ENCODE measurements at regions not wholly inside any gene's neighbourhood (a gene's known extent, or its start where the extent isn't known, plus 50 kb on each side); places are given as distances from the start of the nearest gene placed in this dataset.
"Not testable (repeated sequence)": the region's sequence is repeated elsewhere in the genome, so short reads cannot be mapped to it uniquely, and the experiment has no call there.

DNA sequence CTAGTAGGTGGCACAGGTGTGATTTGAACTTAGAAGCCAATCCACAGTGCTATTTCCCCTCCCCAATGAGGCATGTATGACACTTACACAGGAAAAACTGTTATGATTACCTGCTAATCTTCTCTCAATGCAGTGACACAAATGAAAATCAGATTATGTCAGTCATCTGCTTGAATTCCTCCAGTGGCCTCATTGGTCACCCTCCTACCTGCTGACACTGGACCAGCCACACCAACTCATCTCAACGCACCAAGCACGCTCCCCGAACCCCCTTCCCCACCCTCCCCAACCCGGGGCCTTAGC, 82.2 kb upstream of the SEC11C start:
- in situ Hi-C loops (cut with MboI; ENCODE audit: low sequenced_read_pairs), result no loop called here

DNA sequence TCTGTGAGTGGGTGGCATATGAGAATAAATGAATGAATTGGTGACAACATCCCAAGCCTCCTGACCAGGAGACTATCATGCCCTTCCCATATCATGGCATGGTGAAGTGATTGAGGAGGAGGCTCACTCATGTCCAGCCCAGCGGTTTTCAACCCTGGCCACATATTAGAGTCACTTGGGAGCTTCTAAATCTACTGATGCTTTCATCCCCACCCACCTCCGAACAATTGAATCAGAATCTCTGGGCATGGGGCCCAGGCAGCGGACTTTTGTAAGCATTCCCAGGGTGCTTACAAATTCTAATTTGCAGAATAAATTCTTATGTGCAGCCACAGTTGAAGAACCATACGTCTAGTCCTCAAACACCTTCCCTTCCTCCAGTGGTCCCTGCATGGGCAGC, 81.7 kb upstream of the SEC11C start:
- in situ Hi-C loops (cut with MboI; ENCODE audit: low sequenced_read_pairs), result no loop called here

DNA sequence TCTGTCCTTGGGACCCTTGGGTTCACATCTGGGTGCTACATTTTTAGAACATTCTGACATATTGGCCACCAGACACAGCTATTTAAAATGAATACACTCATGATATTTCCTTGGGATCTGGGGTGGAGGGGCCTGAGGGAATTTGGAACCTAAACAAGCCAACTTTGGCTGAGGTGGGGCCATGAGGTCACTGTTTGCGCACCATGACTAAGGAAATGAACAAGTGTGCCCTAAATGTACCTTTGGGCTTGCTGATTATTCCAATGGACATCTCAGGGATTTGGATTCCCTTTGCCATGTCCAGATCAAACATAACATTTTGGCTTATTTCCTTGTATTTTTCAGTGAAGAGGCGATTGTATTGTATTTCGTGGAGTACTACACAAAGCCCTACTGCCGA, 80.5 kb upstream of the SEC11C start:
- in situ Hi-C loops (cut with MboI; ENCODE audit: low sequenced_read_pairs), result no loop called here

DNA sequence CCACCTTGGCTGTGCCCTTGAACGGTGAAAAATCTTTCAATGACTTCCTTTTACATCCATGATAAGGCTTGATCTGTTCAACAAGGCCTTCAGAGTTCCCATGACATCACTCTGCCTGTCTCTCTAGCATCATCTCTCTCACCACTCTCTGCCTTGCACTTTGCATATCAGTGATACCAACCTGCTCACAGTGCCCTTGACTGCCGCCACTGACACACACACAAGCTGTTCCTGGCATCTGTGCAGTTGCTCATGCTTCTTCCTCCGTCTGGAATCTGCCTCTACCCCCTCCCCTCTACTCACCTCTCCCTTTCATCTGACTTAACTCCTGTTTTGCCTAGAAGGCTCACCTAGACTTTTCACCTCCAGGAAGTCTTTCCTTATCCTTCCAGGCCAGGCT, 79.1 kb upstream of the SEC11C start:
- in situ Hi-C loops (cut with MboI; ENCODE audit: low sequenced_read_pairs), result loop anchor here (10.0 kb wide), 1 partner anchor 276 kb away; no protein-coding TSS in a partner anchor

DNA sequence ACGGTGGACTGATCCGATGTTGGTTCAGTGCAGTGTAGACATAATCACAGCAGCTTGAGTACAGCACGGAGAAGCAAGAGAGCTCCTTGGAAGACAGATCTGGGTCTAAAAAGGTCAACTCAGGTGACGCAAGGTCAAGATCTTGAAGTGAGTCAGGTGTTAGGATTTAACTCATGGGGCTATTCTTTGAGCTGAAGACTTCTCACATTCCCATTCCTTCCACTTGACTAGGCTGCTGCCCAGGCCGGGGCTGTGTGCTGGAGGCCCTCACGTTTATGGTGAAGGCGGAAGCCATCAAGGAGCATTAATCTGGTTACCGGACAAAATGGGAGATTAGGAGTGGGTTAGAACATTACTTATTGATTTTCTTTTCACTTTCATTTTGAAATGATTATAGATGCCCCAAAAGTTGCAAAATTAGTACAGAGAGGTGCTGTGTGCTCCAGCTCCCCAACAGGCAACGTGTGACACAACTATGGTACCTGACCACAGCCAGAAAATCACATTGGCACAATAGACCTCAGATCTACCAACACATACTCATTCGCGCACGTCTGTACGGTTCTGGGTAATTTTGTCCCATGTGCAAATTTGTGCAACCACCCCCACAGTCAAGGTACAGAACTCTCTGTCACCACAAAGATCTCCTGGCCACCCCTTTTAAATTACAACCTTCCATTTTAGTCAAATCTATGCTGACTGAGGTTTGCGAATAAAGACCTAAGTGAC, 77.6 kb upstream of the SEC11C start:
- in situ Hi-C loops (cut with MboI; ENCODE audit: low sequenced_read_pairs), result loop anchor here (10.0 kb wide), 1 partner anchor 277 kb away; no protein-coding TSS in a partner anchor

DNA sequence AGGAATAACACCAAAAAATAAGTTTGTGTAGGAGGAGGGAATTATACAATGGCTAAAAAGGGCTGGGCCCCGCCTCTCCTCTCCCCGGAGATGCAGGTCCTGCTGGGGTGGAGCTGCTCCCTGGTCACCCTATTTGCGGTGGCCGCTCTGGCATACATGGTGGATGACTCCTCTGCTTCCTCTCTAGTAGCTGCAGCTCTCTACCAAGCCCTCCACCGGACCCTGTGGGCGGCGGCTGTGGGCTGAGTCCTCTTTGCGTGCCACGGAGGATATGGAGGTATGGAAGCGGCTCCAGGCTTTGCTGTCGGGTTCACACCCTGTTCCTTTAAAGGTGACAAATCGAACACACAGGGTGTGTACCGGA, 77.1 kb upstream of the SEC11C start:
- in situ Hi-C loops (cut with MboI; ENCODE audit: low sequenced_read_pairs), result loop anchor here (10.0 kb wide), 1 partner anchor 278 kb away; no protein-coding TSS in a partner anchor

DNA sequence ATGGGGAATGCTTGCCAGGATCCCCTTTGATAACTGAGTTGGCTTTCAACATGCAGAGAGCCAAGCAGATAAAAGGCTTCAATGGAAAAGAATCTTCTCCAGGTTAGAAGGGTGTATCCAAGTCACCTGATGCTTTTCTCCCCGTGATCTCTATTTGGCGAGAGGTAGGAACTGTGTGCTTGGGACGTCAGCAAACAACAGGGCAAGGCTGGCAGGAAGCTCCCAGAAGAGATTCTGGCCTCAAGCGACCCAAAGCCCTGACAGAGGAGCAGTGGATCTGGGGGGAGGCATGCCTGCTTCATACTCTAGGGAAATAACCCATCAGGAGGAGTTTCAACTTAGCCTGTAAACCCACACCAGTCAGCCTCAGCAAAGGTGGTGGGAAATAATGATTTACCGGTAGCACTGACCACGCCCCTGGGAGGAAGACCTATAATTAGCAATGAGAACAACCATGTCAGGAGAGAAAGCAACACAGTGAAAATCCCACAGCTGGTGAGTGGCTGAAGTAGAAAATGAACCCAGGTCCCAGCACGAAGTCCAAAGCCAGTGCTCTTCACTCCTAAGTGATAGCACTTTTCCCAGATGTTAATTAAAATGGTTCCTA, 76.3 kb upstream of the SEC11C start:
- in situ Hi-C loops (cut with MboI; ENCODE audit: low sequenced_read_pairs), result loop anchor here (10.0 kb wide), 1 partner anchor 279 kb away; no protein-coding TSS in a partner anchor

DNA sequence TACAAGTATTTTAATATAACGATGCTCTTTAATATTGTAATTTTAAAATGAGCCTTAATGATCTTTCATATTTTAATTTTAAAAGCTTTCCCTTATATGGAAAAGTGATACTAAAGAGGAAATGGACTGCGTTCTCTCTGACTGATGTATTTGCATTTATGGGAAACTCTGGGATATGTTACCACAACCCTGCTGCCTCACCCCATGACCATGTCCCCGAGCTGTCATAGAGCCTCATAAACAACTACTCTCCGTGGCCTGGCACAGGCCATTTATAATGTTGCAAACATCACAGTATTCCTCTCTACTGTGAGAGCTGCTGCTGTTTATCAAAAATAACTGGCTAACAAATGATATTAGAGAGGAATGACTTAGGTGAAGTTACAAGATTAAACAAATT, 75.8 kb upstream of the SEC11C start:
- in situ Hi-C loops (cut with MboI; ENCODE audit: low sequenced_read_pairs), result loop anchor here (10.0 kb wide), 1 partner anchor 279 kb away; no protein-coding TSS in a partner anchor

DNA sequence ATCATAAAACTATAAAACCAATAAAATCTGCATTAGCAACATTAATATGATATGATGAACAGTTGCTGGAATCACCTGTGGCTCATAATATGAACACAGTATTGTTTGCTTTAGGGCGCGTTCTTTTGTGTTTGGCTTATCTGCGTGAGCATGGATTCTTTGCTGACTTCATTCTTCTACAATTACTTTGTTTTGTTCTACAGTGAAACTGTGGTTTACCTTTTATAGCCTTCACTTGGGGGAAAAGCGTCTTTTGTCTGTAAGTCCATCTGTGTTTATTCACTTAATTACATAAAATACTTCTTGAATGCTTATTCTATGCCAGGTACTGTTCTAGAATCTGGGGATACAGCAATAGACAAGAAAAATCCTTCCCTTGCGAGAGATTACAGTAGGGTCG, 74.0 kb upstream of the SEC11C start:
- in situ Hi-C loops (cut with MboI; ENCODE audit: low sequenced_read_pairs), result loop anchor here (10.0 kb wide), 1 partner anchor 281 kb away; no protein-coding TSS in a partner anchor

DNA sequence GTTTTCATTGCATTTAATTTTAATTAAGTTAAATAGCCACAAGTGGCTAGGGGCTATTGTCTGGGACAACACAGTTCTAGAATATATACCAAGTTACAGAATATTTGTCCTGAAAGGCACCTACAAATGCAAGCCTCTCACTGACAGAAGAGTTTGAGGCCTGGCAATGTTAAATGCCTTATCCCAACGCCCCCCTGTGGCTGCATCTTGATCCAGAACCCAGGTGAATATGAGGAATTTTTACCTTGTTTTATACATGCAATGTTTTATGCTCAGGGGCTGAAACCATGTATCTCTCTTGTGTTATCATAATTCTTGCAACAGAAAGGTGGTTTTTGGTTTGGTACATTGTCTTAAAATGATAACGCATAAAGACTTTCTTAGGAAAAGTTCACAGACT, 71.8 kb upstream of the SEC11C start:
- in situ Hi-C loops (cut with MboI; ENCODE audit: low sequenced_read_pairs), result loop anchor here (10.0 kb wide), 1 partner anchor 283 kb away; no protein-coding TSS in a partner anchor

DNA sequence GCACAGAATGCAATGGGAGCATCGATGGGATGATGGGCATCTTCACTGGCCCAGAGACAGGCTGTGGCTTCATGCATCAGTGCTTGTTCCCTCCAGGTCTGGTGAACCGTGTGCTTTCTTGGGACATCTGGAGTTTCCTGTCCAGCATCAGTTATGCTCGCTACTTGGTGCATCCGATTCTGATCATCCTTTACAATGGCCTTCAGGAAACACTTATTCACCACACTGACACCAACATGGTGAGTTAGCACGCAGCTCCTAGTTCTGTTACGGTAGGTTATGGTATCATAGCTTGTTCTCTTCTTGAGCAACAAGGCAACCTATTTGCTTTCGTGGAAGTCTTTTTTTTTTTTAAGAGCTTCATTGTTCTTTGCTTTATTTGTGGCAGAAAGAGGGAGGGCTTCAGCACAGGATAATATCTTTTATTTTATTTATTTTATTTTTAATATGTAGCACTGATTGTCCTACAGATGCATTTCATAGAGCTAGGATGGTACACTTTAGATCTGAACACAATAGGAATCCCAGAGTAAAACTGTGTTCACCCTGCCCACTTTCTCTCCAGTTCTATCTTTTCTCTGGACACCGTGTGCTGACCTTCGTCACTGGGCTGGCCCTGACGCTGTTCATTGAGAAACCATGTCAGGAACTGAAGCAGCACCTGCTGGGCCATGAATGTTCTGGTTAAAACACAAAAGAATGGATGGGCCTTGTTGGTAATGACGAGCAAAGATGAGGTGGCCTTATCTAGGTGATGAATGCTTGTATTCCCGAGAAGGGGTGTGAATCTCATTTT, 71.2 kb upstream of the SEC11C start:
- in situ Hi-C loops (cut with MboI; ENCODE audit: low sequenced_read_pairs), result loop anchor here (10.0 kb wide), 1 partner anchor 284 kb away; no protein-coding TSS in a partner anchor

DNA sequence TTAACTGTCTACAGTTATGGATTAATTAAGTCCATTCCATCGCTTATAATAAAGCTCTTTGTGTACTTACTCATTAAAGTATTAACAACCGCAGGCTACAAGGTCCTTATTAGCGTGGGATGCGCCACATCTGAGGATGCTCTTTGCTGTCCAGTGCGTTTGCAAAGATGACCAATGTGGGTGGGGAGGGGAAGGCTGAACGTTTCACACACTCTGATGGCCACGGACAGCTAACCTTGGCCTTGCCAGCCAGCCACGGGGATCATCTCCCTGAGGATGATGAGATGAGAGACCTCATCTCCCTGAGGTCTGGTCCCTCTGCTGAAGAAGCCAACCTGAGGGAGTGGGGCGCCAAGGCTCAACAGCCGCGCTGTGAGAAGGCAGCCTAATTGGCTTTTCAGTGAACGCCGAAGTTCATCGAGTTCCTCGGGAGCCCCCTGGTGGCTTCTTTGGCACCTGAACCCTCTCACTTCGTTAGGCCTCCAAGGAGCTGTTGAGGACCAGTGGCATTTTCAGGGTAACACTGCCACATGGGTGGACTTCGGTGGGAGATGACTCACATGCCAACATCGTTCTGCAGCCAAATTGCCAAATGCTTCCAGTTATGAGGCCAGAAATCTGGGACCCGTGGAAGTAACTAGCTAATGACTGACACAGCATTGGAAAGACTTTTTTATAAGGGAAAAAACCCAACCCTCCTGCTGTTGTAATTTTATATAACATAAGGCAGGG, 69.3 kb upstream of the SEC11C start:
- in situ Hi-C loops (cut with MboI; ENCODE audit: low sequenced_read_pairs), result no loop called here

DNA sequence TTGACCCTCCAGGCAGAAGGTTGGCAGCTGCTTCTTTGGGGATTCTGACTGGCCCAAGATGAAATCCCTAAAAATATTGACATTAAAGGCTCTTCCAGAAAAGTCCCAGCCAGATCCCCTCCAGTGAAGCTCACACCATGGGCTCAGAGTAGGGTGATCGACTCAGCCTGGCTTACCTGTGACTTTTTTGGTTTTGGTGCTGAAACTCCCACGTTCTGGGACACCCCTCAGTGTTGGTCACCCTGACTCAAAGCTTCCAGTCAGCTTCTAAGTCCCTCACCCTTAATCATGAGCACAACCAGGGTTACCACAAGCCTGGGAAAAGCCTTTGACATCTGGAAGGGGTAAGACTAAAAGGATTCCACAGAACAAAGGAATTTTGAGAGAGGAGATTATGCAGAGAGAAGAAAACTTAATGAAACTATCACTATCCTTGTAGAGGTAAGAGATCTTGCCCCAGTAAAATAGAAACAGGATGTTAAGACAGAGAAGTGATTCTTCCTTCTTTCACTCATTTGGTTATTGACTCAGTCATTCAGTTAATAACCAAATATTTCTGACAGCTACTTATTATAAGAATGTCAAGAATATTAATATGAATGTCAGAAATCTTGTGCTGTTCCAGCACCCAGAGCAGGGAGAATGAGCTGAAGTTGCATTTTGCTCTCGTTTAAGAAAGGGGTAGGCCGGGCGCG, 66.8 kb upstream of the SEC11C start:
- in situ Hi-C loops (cut with MboI; ENCODE audit: low sequenced_read_pairs), result no loop called here

DNA sequence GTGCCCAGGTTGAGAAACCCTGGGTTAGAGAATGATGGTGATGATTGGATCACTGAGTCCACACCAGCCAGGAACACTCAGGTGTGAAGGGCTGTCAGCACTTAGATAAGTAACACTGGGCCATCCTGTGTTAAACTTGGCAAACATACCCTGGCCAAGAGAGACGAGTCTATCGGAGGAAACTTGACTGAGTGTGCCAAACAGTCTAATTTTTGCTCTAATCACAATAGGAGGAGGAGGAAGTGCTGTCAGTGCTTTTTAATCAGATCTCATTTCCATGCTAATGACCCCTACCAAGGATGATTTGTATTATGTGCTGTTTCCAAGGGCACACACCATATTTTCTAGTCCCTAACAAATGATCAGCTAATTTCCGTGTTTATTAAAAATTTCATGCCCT, 63.8 kb upstream of the SEC11C start:
- in situ Hi-C loops (cut with MboI; ENCODE audit: low sequenced_read_pairs), result no loop called here

DNA sequence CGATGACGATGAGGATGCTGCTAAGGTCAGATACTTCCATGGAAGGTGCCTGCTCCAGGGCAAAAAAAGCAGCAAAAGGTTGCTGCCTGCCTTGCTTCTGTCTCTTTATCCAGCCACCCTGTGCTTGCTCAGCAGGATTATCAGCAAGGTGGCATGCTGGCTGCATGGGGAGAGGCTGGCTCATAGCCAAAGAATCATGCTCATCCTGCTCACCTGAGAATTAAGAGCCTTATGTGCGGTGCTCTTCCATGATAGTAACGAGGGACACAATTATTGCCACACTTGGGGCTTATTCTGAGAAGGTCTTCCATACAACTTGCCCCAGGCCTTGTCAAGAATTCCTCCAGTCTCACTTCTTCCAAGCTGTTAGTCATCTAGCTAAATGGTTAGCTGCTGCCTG, 60.4 kb upstream of the SEC11C start:
- in situ Hi-C loops (cut with MboI; ENCODE audit: low sequenced_read_pairs), result no loop called here

DNA sequence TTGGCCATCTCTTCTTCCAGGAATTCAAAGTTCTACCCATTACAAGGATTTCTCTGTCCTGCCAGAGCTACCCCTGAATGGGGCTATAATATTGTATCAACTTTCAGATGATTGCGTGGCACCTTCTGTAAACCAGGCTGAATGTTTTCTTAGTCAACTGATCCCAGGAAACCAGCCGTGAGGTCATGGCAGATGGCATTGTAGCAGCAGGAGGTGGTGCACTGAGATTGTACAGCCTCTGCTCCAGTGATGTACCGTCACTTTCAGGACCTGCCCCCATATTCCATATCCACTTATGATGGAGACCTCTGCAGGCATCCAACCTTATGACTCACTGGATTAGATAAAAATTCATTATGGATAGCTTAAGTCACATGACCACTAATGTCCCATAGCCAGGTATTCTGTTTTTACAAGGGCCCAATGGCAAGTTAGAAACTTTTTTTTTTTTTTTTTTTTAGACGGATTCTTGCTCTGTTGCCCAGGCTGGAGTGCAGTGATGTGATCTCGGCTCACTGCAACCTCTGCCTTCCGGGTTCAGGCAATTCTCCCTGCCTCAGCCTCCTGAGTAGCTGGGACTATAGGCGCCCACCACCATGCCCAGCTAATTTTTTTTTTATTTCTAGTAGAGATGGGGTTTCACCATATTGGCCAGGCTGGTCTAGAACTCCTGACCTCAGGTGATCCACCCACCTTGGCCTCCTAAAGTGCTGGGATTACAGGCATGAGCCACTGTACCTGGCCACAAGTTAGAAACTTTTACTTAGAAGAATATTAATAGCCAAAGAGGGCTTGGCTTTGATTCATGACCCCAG, 59.8 kb upstream of the SEC11C start:
- in situ Hi-C loops (cut with MboI; ENCODE audit: low sequenced_read_pairs), result not testable (repeated sequence)

DNA sequence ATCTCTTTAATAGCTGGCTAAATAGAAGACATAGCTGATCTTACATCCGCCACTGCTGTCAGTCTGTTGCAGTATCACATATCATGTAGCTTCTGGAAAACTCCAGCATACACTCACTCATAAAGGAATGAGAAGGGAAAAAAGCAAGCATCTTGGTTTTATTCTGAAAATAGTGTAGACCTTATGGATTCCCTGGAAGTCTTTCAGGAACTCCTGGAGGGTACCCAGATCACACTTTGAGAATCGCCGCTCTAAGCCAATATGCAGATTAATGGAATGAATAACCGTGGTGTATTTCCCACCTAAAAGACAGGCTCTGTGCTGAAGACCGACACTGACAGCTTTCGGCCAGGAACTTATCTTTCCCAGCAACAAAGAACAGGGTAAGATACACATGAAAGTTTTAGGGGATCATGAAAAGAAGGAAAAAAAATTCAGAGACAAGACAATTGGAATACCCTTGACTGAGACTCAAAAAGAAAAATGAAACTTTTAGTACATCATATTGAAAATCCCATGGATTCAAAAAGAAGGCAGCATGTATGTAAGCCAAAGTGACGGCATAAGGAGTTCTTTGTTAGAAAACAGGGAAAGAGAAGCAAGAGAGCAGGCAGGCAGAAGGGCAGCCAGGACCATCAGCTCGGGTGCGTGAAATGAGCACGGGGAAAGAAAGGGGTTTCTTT, 56.4 kb upstream of the SEC11C start:
- in situ Hi-C loops (cut with MboI; ENCODE audit: low sequenced_read_pairs), result no loop called here

DNA sequence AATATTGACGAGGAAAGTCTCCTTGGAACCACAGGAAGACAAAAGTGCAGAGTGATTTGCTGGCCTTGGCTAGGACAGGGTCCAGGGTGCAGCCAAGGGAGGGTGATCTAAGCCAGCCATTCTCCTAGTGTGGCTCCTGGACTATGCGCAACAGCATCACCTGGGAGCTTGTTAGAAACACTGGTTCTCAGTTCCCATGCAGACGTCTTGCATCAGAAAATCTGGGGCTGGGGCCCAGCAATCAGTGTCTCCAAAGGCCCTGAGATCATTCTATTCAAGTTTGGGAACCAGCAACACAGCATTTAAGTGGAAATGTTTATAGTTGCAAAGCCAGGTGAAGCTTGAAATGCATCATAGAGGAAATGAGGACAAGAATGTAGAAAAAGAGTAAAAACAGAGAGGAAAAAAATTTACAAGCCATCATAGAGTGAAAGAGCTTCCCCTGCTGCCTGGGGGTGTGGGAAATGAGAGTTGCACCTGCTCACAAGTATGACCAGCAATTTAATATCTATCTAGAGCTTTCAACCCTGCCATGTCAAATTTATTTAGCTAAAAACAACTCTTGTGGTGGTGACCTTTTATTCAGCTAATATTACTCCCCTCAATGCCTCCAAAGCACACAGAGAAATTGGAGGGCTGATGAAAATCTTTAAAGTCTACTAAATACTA, 54.4 kb upstream of the SEC11C start:
- in situ Hi-C loops (cut with MboI; ENCODE audit: low sequenced_read_pairs), result no loop called here

DNA sequence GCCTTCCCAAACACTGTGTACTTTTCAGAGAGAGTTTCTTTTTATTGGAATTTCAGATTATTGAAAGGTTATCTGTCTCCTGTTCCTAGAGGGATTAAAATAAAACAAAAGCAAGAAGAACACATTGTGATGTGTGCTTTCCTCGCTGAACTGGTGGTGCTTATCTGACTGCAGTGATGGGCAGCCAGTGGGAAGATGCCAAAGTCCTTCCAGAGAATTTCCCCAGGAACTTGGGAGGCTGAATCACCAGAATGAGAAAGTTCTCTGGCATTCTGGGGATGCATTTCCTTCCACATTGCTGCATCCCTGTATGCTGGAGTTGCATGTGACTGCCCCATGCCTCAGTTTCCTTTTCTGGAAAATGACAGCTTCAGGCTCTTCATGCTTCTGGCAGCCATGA, 53.9 kb upstream of the SEC11C start:
- in situ Hi-C loops (cut with MboI; ENCODE audit: low sequenced_read_pairs), result no loop called here
